RWPE1 (cell line): ENCODE measurements at regions not wholly inside any gene's neighbourhood (a gene's known extent, or its start where the extent isn't known, plus 50 kb on each side); places are given as distances from the start of the nearest gene placed in this dataset.

ENCODE experiments used
- CTCF ChIA-PET: fragments of 350-600 bp; sonication (Branson Sonifier 250); formaldehyde crosslinking; extraction: SDS; loops from one replicate; lab custom pipeline; 2021; lab: Yijun Ruan, JAX
- POLR2A ChIA-PET: fragments of 400-600 bp; formaldehyde crosslinking; extraction: SDS; loops from one replicate; lab custom pipeline; 2020; ENCODE audit warnings: antibody characterized with exemption; ENCODE audit not compliant: low non-redundant PET; lab: Yijun Ruan, JAX
- DNase-seq: peaks from one replicate; pipeline ENCODE4 v3.0.0; 2012; ENCODE audit warnings: low spot score
- H3K27ac ChIP-seq: fragments of 450-650 bp; 2 replicates; pipeline ENCODE4 v1.5.1; 2017
- CTCF ChIP-seq: fragments of 450-650 bp; conservative IDR thresholded peaks from 2 replicates; pipeline ENCODE4 v1.5.1; 2017; ENCODE audit warnings: low read depth, mild to moderate bottlenecking

GRCh38 chr12:87879141-87879540 is 150.1 kb downstream of the C12orf50 start:
- ChIA-PET POLR2A (no interaction called here), CTCF (interaction anchor here (0.7 kb wide), 1 partner anchor 247 kb away, joined by 3 read pairs; no protein-coding TSS in a partner anchor)
- no peak for TF ChIP-seq CTCF
- H3K27ac ChIP-seq: no peak overlapping the region
- DNase-seq: no peak

- ChIA-PET CTCF (interaction anchor here (0.6 kb wide), 1 partner anchor 1985 kb away, joined by 5 read pairs; no protein-coding TSS in a partner anchor), POLR2A (no interaction called here)
These were observed 158.4 kb downstream of the C12orf50 start for GRCh38 chr12:87870493-87871460.

GRCh38 chr12:87870061-87870460 is 159.1 kb downstream of the C12orf50 start:
- CTCF ChIA-PET: interaction anchor here (0.6 kb wide), 1 partner anchor 1004 kb away, joined by 3 read pairs; no protein-coding TSS in a partner anchor
- POLR2A ChIA-PET: no interaction called here

More at GRCh38 chr12:87870493-87871460, 158.4 kb downstream of the C12orf50 start:
- DNase-seq: no peak
- no peak for TF ChIP-seq CTCF
- H3K27ac ChIP-seq: no peak overlapping the region

GRCh38 chr12:87866578-87867292 is 162.5 kb downstream of the C12orf50 start:
- POLR2A ChIA-PET: no interaction called here
- peak; percentile 3 for DNase-seq
- H3K27ac ChIP-seq: no peak overlapping the region
- CTCF ChIA-PET: interaction anchor here (0.7 to 1.1 kb wide), 3 partner anchors 11 to 223 kb away, joined by 3 to 5 read pairs (median 3); no protein-coding TSS in a partner anchor
- TF ChIP-seq CTCF: no peak; the same call in 1 of the 2 replicates

More at GRCh38 chr12:87870061-87870460, 159.1 kb downstream of the C12orf50 start:
- DNase-seq: peak; percentile 3
- no peak for TF ChIP-seq CTCF
- H3K27ac ChIP-seq: no peak overlapping the region

GRCh38 chr12:87861791-87862190 is 167.4 kb downstream of the C12orf50 start:
- ChIA-PET CTCF (no interaction called here), POLR2A (no interaction called here)
- no peak for DNase-seq
- no peak for TF ChIP-seq CTCF
- H3K27ac ChIP-seq: no peak overlapping the region

- H3K27ac ChIP-seq: no peak overlapping the region
- ChIA-PET POLR2A (no interaction called here), CTCF (no interaction called here)
- no peak for TF ChIP-seq CTCF
- DNase-seq: no peak
These were observed 175.7 kb downstream of the C12orf50 start for GRCh38 chr12:87853448-87854003.
